Muscle of leg (tissue), 3 donors: ENCODE measurements at regions not wholly inside any gene's neighbourhood (a gene's known extent, or its start where the extent isn't known, plus 50 kb on each side); places are given as distances from the start of the nearest gene placed in this dataset.
A peak's percentile ranks its signal among the peaks of the same experiment; 100 is the strongest.

ENCODE experiments used
- DNase-seq: peaks from one replicate; pipeline ENCODE4 v3.0.0; 2013
- H3K27ac ChIP-seq: one replicate; pipeline ENCODE4 v1.5.1; 2013; ENCODE audit warnings: mild to moderate bottlenecking, low read length, control low read depth
- H3K27me3 ChIP-seq: one replicate; pipeline ENCODE4 v1.6.1; 2013; ENCODE audit warnings: low read length; ENCODE audit not compliant: control insufficient read depth, insufficient read depth
- H3K36me3 ChIP-seq: one replicate; pipeline ENCODE4 v1.6.1; 2013; ENCODE audit warnings: low read length; ENCODE audit not compliant: control insufficient read depth, insufficient read depth
- H3K4me1 ChIP-seq: one replicate; pipeline ENCODE4 v1.6.1; 2013; ENCODE audit warnings: low read length; ENCODE audit not compliant: control insufficient read depth, insufficient read depth
- H3K4me3 ChIP-seq: one replicate; pipeline ENCODE4 v1.5.1; 2013; ENCODE audit warnings: low read length, control low read depth
- H3K9me3 ChIP-seq: replicated peaks from 2 replicates; pipeline ENCODE4 v1.6.1; 2013; ENCODE audit warnings: low read depth, low read length; ENCODE audit not compliant: control insufficient read depth
- WGBS: methylation state at CpG from one replicate; pipeline ENCODE4 v1.1.5; 2013; ENCODE audit warnings: missing lambda C conversion rate; ENCODE audit not compliant: insufficient coverage; 5-methylcytosine and 5-hydroxymethylcytosine counted together

- Histone ChIP-seq H3K9me3 (peaks cover 8% of the 10 kb centered on the region), H3K4me3 (no peak overlapping the region), H3K4me1 (peaks cover 3% of the 10 kb centered on the region), H3K27ac (peak overlapping the region; percentile 35), H3K27me3 (no peaks in the 10 kb centered on the region), H3K36me3 (no peaks in the 10 kb centered on the region)
- DNase-seq = no peak
- whole genome bisulfite sequencing = 71% methylated on average over 4 of the region's 9 CpGs
These were observed 266.2 kb downstream of the KTN1 start for GRCh38 chr14:55845963-55846825.

GRCh38 chr14:55846826-55847446 is 266.9 kb downstream of the KTN1 start:
- H3K27me3 ChIP-seq = no peaks in the 10 kb centered on the region
- peak overlapping the region; percentile 56 for H3K27ac ChIP-seq
- H3K36me3 ChIP-seq = no peaks in the 10 kb centered on the region
- WGBS = 55% methylated on average over 2 of the region's 2 CpGs
- H3K9me3 ChIP-seq = peaks cover 8% of the 10 kb centered on the region
- peak; percentile 72 for DNase-seq
- H3K4me3 ChIP-seq = no peak overlapping the region
- peaks cover 3% of the 10 kb centered on the region for H3K4me1 ChIP-seq

- WGBS = no CpG with 5 or more reads among the region's 3 CpGs
- Histone ChIP-seq H3K27ac (no peak overlapping the region), H3K4me1 (peaks cover 3% of the 10 kb centered on the region), H3K36me3 (no peaks in the 10 kb centered on the region), H3K9me3 (peaks cover 8% of the 10 kb centered on the region), H3K4me3 (no peak overlapping the region), H3K27me3 (no peaks in the 10 kb centered on the region)
- peak; percentile 82 for DNase-seq
These were observed 267.8 kb downstream of the KTN1 start for GRCh38 chr14:55847766-55848165.

- Histone ChIP-seq H3K27me3 (no peaks in the 10 kb centered on the region), H3K36me3 (no peaks in the 10 kb centered on the region), H3K4me1 (peaks cover 3% of the 10 kb centered on the region), H3K9me3 (peaks cover 8% of the 10 kb centered on the region), H3K27ac (no peak overlapping the region), H3K4me3 (no peak overlapping the region)
- no peak for DNase-seq
These were observed 269.0 kb downstream of the KTN1 start for GRCh38 chr14:55848964-55849363.

GRCh38 chr14:55849833-55850232 is 268.4 kb upstream of the PELI2 start:
- Histone ChIP-seq H3K4me1 (peaks cover 3% of the 10 kb centered on the region), H3K36me3 (no peaks in the 10 kb centered on the region), H3K27me3 (no peaks in the 10 kb centered on the region), H3K9me3 (peaks cover 8% of the 10 kb centered on the region), H3K4me3 (no peak overlapping the region), H3K27ac (no peak overlapping the region)
- DNase-seq = no peak
- WGBS = 82% methylated on average over 2 of the region's 2 CpGs

- Histone ChIP-seq H3K9me3 (peaks cover 3% of the 10 kb centered on the region), H3K4me1 (peaks cover 3% of the 10 kb centered on the region), H3K36me3 (no peaks in the 10 kb centered on the region), H3K4me3 (no peak overlapping the region), H3K27me3 (no peaks in the 10 kb centered on the region), H3K27ac (no peak overlapping the region)
- DNase-seq = no peak
- 86% methylated on average over 2 of the region's 4 CpGs for WGBS
These were observed 267.4 kb upstream of the PELI2 start for GRCh38 chr14:55850825-55851241.

GRCh38 chr14:55851301-55851700 is 266.9 kb upstream of the PELI2 start:
- WGBS = no CpG with 5 or more reads among the region's 2 CpGs
- DNase-seq = no peak
- no peaks in the 10 kb centered on the region for H3K27me3 ChIP-seq
- H3K27ac ChIP-seq = no peak overlapping the region
- H3K4me3 ChIP-seq = no peak overlapping the region
- H3K4me1 ChIP-seq = peaks cover 3% of the 10 kb centered on the region
- H3K36me3 ChIP-seq = no peaks in the 10 kb centered on the region
- H3K9me3 ChIP-seq = no peaks in the 10 kb centered on the region

GRCh38 chr14:55851961-55852360 is 266.2 kb upstream of the PELI2 start:
- Histone ChIP-seq H3K36me3 (no peaks in the 10 kb centered on the region), H3K27ac (no peak overlapping the region), H3K27me3 (no peaks in the 10 kb centered on the region), H3K4me3 (no peak overlapping the region), H3K4me1 (peaks cover 2% of the 10 kb centered on the region), H3K9me3 (no peaks in the 10 kb centered on the region)
- DNase-seq = no peak
- WGBS = no CpG with 5 or more reads among the region's 2 CpGs

GRCh38 chr14:55855751-55856150 is 262.5 kb upstream of the PELI2 start:
- Histone ChIP-seq H3K36me3 (no peaks in the 10 kb centered on the region), H3K27me3 (no peaks in the 10 kb centered on the region), H3K27ac (no peak overlapping the region), H3K4me3 (no peak overlapping the region), H3K9me3 (peaks cover 6% of the 10 kb centered on the region), H3K4me1 (no peaks in the 10 kb centered on the region)
- peak; percentile 43 for DNase-seq
- WGBS = no CpG with 5 or more reads among the region's 2 CpGs

- no CpG with 5 or more reads among the region's 2 CpGs for WGBS
These were observed 259.6 kb upstream of the PELI2 start for GRCh38 chr14:55858604-55859003.

More at GRCh38 chr14:55858604-55859003, 259.6 kb upstream of the PELI2 start:
- H3K36me3 ChIP-seq = no peaks in the 10 kb centered on the region
- H3K27ac ChIP-seq = no peak overlapping the region
- no peak for DNase-seq
- peaks cover 10% of the 10 kb centered on the region for H3K9me3 ChIP-seq
- no peak overlapping the region for H3K4me3 ChIP-seq
- H3K27me3 ChIP-seq = no peaks in the 10 kb centered on the region
- no peaks in the 10 kb centered on the region for H3K4me1 ChIP-seq
